Neural cell (in vitro differentiated cells): ENCODE measurements at regions not wholly inside any gene's neighbourhood (a gene's known extent, or its start where the extent isn't known, plus 50 kb on each side); places are given as distances from the start of the nearest gene placed in this dataset.

Experiments used
- H2AFZ ChIP-seq: fragments of 200-600, 300-800 bp; sonication (generic), shearing (Covaris generic); 2 replicates; pipeline ENCODE4 v1.6.0; 2014; ENCODE audit warnings: low read depth, mild to moderate bottlenecking, antibody characterized with exemption, low read length, moderate library complexity
- H3F3A ChIP-seq: fragments of 200-600 bp; shearing (Covaris generic); 2 replicates; pipeline ENCODE4 v1.6.1; 2016; ENCODE audit warnings: mild to moderate bottlenecking, moderate library complexity, mixed read lengths, antibody characterized with exemption, low read length; ENCODE audit not compliant: insufficient read depth, poor library complexity, severe bottlenecking
- H3K27ac ChIP-seq: fragments of 200-600, 300-800 bp; sonication (generic), shearing (Covaris generic); 2 replicates; pipeline ENCODE4 v1.5.1; 2014; ENCODE audit warnings: mild to moderate bottlenecking, low read length, moderate library complexity
- H3K27me3 ChIP-seq: fragments of 300-800, 200-600 bp; sonication (generic), shearing (Covaris generic); 2 replicates; pipeline ENCODE4 v1.6.0; 2014; ENCODE audit warnings: mild to moderate bottlenecking, low read depth, low read length, moderate library complexity; ENCODE audit not compliant: insufficient read depth
- H3K36me3 ChIP-seq: fragments of 300-800, 200-600 bp; sonication (generic), shearing (Covaris generic); 2 replicates; pipeline ENCODE4 v1.5.1; 2014; ENCODE audit warnings: mild to moderate bottlenecking, antibody characterized with exemption, low read length, moderate library complexity; ENCODE audit not compliant: insufficient read depth
- H3K4me2 ChIP-seq: fragments of 300-800, 200-600 bp; sonication (generic), shearing (Covaris generic); 2 replicates; pipeline ENCODE4 v1.6.0; 2014; ENCODE audit warnings: mild to moderate bottlenecking, low read length
- H3K4me3 ChIP-seq: fragments of 300-800, 200-600 bp; sonication (generic), shearing (Covaris generic); 2 replicates; pipeline ENCODE4 v1.5.1; 2014; ENCODE audit warnings: mild to moderate bottlenecking, low read length, moderate library complexity
- H3K79me2 ChIP-seq: fragments of 200-600 bp; shearing (Covaris generic); replicated peaks from 2 replicates; pipeline ENCODE4 v1.6.0; 2014; ENCODE audit warnings: mild to moderate bottlenecking, low read length, moderate library complexity; ENCODE audit not compliant: insufficient read depth
- H3K9ac ChIP-seq: fragments of 300-800, 200-600 bp; sonication (generic), shearing (Covaris generic); 2 replicates; pipeline ENCODE4 v1.6.1; 2016; ENCODE audit warnings: mild to moderate bottlenecking, low read length, mixed read lengths
- H3K9me2 ChIP-seq: fragments of 200-600 bp; shearing (Covaris generic); 2 replicates; pipeline ENCODE4 v1.6.1; 2016; ENCODE audit warnings: mild to moderate bottlenecking, low read length, mixed read lengths; ENCODE audit not compliant: insufficient read depth
- H3K9me3 ChIP-seq: fragments of 200-600, 300-800 bp; sonication (generic), shearing (Covaris generic); 2 replicates; pipeline ENCODE4 v1.6.1; 2016; ENCODE audit warnings: mild to moderate bottlenecking, mixed run types, low read length, moderate library complexity, mixed read lengths
- H4K20me1 ChIP-seq: fragments of 200-600 bp; shearing (Covaris generic); 2 replicates; pipeline ENCODE4 v1.6.1; 2016; ENCODE audit warnings: mild to moderate bottlenecking, mixed run types; ENCODE audit not compliant: insufficient read depth
- EP300 ChIP-seq: fragments of 450-650 bp; conservative IDR thresholded peaks from 2 replicates; pipeline ENCODE4 v1.6.1; 2014; ENCODE audit warnings: antibody characterized with exemption, mild to moderate bottlenecking, moderate library complexity; ENCODE audit not compliant: poor library complexity, severe bottlenecking
- EZH2 ChIP-seq: fragments of 200-600, 300-800 bp; shearing (Covaris generic), sonication (generic); IDR thresholded peaks from 2 replicates; pipeline ENCODE4 v1.6.1; 2014; ENCODE audit warnings: antibody characterized with exemption, low read length, borderline replicate concordance, mild to moderate bottlenecking; ENCODE audit not compliant: insufficient read depth, poor library complexity, severe bottlenecking
- MXI1 ChIP-seq: fragments of 450-650 bp; conservative IDR thresholded peaks from 2 replicates; pipeline ENCODE4 v1.6.1; 2014; ENCODE audit warnings: antibody characterized with exemption, mild to moderate bottlenecking; ENCODE audit not compliant: poor library complexity, severe bottlenecking
- POLR2AphosphoS5 ChIP-seq: IDR thresholded peaks from 2 replicates; pipeline ENCODE4 v1.6.1; 2012
- RAD21 ChIP-seq: fragments of 450-650 bp; conservative IDR thresholded peaks from 2 replicates; pipeline ENCODE4 v1.6.1; 2014; ENCODE audit warnings: antibody characterized with exemption, mild to moderate bottlenecking, moderate library complexity
- SMC3 ChIP-seq: fragments of 450-650 bp; conservative IDR thresholded peaks from 2 replicates; pipeline ENCODE4 v1.6.1; 2014; ENCODE audit warnings: antibody characterized with exemption, mild to moderate bottlenecking, moderate library complexity; ENCODE audit not compliant: poor library complexity
- TAF1 ChIP-seq: IDR thresholded peaks from 2 replicates; pipeline ENCODE4 v1.6.1; 2012; ENCODE audit warnings: low read depth
- TF ChIP-seq, protein P1 (sequence below): IDR thresholded peaks from 2 replicates; pipeline ENCODE4 v1.6.1; 2012; ENCODE audit warnings: borderline replicate concordance
- TF ChIP-seq, protein P2 (sequence below): fragments of 450-650 bp; IDR thresholded peaks from 2 replicates; pipeline ENCODE4 v1.5.1; 2014; ENCODE audit warnings: antibody characterized with exemption, mild to moderate bottlenecking, moderate library complexity; ENCODE audit not compliant: poor library complexity, severe bottlenecking

DNA sequence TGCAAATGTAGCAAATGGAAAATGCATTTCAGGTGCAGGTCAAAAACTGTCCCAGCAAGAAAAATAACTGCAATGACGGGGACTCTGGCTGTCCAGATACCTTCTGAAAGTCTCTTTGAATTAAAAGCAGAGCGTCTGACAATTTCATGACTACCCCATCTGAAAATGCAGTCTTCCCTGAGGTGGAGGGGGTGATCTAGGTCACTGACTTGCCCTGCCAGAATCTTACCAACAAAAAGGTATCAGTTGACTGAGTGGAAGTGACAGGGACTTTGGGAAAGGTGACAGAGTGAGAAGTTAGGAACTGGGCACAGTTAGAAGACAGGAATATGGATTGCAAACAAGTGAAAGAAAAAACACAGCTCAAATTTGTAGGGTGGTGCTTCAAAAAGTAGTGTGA lies 402.2 kb downstream of the DHX35 start:
- Histone ChIP-seq H3K4me2 (no peak overlapping the region), H3K27me3 (no peaks in the 10 kb centered on the region), H3K9me3 (no peaks in the 10 kb centered on the region), H3F3A (no peaks in the 10 kb centered on the region), H3K36me3 (no peaks in the 10 kb centered on the region), H3K9ac (no peak overlapping the region), H3K9me2 (no peaks in the 10 kb centered on the region), H3K4me3 (no peak overlapping the region), H3K27ac (no peak overlapping the region), H4K20me1 (no peaks in the 10 kb centered on the region), H3K79me2 (no peaks in the 10 kb centered on the region), H2AFZ (no peak overlapping the region)
- TF ChIP-seq EP300 (no peak), SMC3 (no peak)

DNA sequence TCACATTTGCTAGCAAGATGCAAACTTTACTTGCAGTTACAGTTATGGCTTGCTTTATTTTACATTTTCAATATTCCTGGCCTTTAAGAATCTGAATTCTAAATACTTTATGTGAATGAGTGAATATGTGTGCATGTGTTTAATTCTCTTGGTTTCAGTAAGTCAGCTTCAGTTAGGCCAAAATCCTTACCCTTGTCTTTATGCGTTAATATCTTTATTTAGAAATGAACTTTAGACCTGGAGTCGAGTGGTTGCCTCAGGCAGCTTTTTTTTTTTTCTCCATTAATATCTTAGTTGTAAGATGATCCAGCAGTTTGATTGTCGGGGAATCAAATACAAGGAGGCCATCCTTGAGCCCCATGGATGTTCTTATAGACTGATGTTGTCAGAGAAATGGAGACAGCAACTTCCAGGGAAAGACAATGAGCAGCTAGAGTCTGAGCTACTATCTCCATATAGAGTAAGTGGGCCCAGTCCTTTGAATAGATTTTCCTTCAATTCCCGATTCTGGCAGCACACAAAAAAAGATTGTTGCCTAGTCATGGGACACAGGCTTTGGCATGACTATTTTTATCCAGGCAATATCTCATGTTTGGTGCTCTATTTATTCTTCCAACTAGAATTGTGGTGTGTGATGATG lies 398.0 kb downstream of the DHX35 start:
- Histone ChIP-seq H2AFZ (no peak overlapping the region), H3K79me2 (no peaks in the 10 kb centered on the region)
- no peak for TF ChIP-seq POLR2AphosphoS5
- TF ChIP-seq EZH2, result no peak
- TF ChIP-seq MXI1, result no peak
- no peak for TF ChIP-seq EP300
- no peak for TF ChIP-seq TAF1
- TF ChIP-seq, protein P1, sequence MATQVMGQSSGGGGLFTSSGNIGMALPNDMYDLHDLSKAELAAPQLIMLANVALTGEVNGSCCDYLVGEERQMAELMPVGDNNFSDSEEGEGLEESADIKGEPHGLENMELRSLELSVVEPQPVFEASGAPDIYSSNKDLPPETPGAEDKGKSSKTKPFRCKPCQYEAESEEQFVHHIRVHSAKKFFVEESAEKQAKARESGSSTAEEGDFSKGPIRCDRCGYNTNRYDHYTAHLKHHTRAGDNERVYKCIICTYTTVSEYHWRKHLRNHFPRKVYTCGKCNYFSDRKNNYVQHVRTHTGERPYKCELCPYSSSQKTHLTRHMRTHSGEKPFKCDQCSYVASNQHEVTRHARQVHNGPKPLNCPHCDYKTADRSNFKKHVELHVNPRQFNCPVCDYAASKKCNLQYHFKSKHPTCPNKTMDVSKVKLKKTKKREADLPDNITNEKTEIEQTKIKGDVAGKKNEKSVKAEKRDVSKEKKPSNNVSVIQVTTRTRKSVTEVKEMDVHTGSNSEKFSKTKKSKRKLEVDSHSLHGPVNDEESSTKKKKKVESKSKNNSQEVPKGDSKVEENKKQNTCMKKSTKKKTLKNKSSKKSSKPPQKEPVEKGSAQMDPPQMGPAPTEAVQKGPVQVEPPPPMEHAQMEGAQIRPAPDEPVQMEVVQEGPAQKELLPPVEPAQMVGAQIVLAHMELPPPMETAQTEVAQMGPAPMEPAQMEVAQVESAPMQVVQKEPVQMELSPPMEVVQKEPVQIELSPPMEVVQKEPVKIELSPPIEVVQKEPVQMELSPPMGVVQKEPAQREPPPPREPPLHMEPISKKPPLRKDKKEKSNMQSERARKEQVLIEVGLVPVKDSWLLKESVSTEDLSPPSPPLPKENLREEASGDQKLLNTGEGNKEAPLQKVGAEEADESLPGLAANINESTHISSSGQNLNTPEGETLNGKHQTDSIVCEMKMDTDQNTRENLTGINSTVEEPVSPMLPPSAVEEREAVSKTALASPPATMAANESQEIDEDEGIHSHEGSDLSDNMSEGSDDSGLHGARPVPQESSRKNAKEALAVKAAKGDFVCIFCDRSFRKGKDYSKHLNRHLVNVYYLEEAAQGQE, result no peak
- no peak for TF ChIP-seq SMC3
- TF ChIP-seq, protein P2, sequence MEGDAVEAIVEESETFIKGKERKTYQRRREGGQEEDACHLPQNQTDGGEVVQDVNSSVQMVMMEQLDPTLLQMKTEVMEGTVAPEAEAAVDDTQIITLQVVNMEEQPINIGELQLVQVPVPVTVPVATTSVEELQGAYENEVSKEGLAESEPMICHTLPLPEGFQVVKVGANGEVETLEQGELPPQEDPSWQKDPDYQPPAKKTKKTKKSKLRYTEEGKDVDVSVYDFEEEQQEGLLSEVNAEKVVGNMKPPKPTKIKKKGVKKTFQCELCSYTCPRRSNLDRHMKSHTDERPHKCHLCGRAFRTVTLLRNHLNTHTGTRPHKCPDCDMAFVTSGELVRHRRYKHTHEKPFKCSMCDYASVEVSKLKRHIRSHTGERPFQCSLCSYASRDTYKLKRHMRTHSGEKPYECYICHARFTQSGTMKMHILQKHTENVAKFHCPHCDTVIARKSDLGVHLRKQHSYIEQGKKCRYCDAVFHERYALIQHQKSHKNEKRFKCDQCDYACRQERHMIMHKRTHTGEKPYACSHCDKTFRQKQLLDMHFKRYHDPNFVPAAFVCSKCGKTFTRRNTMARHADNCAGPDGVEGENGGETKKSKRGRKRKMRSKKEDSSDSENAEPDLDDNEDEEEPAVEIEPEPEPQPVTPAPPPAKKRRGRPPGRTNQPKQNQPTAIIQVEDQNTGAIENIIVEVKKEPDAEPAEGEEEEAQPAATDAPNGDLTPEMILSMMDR, result no peak
- no peak for TF ChIP-seq RAD21

DNA sequence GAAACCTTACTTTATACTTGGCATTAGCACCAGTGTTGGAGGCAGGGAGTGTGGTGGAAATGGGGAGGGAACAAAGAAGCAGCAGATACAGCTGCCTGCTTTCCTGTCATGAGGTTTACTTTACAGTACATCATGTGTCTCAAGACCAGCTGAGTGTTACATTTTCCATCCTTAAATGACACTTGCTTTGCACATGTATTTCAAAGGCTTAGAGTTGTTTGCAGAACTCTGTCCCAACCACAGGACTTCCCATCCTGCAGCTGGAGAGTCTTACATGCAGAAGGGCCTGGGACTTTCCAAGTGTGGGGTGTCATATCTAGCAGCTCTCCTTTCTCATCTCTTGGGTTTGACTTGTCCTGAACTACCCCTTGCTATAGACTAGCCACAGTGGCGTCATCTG lies 395.9 kb downstream of the DHX35 start:
- no peak overlapping the region for H3K4me2 ChIP-seq
- no peaks in the 10 kb centered on the region for H3F3A ChIP-seq
- H4K20me1 ChIP-seq, result no peaks in the 10 kb centered on the region
- no peak overlapping the region for H2AFZ ChIP-seq
- H3K27me3 ChIP-seq, result no peaks in the 10 kb centered on the region
- no peak overlapping the region for H3K27ac ChIP-seq
- no peaks in the 10 kb centered on the region for H3K36me3 ChIP-seq
- H3K4me3 ChIP-seq, result no peak overlapping the region
- no peaks in the 10 kb centered on the region for H3K9me2 ChIP-seq
- no peaks in the 10 kb centered on the region for H3K9me3 ChIP-seq
- no peak for TF ChIP-seq POLR2AphosphoS5
- no peak for TF ChIP-seq TAF1
- TF ChIP-seq SMC3, result no peak
- no peak for TF ChIP-seq EP300
- no peak for TF ChIP-seq MXI1
- no peak for TF ChIP-seq RAD21
- TF ChIP-seq, protein P2, result no peak
- no peak for TF ChIP-seq EZH2
- no peak overlapping the region for H3K9ac ChIP-seq
- H3K79me2 ChIP-seq, result no peaks in the 10 kb centered on the region

More for the DNA sequence above, 398.0 kb downstream of the DHX35 start:
- H3K4me3 ChIP-seq, result no peak overlapping the region
- no peaks in the 10 kb centered on the region for H3K36me3 ChIP-seq
- H4K20me1 ChIP-seq, result no peaks in the 10 kb centered on the region
- H3K27me3 ChIP-seq, result no peaks in the 10 kb centered on the region
- H3K9me3 ChIP-seq, result no peaks in the 10 kb centered on the region
- no peaks in the 10 kb centered on the region for H3K9me2 ChIP-seq
- H3K27ac ChIP-seq, result no peak overlapping the region
- no peak overlapping the region for H3K4me2 ChIP-seq
- no peaks in the 10 kb centered on the region for H3F3A ChIP-seq
- H3K9ac ChIP-seq, result no peak overlapping the region
